ENCODE measurements at regions not wholly inside any gene's neighbourhood (a gene's known extent, or its start where the extent isn't known, plus 50 kb on each side); places are given as distances from the start of the nearest gene placed in this dataset.

DNA sequence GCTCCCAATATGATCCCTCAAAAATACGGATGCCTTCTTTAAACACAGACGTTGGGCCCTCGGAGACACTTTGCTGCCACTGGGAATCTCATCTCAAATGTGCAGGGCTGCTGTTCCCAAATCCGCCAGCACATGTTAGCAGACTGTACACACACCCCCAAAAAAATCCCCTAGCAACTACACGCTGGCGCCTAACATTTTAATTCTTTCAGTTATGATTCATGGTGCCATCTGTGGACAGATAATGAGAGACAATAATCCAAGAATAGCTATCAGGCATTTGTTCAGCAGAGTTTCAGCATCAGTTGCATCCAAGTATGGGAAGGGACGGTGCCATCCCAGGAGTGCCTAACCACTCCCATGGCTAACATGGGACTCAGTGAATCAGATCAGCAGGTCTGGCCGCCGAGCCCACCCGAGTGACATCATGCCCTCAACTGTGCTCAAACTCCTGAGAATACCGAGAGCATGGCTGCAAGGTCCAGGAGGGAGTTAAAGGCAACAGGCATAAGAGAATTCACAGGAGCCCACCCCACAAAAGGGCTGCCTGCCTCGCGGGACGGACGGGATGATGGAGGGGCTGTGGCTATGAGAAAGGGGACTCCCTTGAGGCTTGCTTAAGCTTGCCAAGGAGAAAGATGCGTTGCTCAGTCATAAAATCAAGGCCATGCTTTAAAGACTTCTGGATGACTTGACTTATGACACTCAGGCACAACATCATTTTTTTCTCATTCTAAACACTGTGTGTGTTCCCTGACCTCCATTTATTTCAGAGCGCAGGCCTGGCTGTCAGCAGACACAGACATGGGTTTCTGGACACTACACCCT lies 337.0 kb downstream of the SHANK2 start:
- no peaks in the 10 kb centered on the region for H3K9me3 ChIP-seq (ENCODE audit: control insufficient read depth, low read length)
- H3K4me3 ChIP-seq (ENCODE audit: low read length): no peak overlapping the region
- no peaks in the 10 kb centered on the region for H3K36me3 ChIP-seq (ENCODE audit: control insufficient read depth, insufficient read depth, low read length)
- H3K4me1 ChIP-seq (ENCODE audit: control insufficient read depth, insufficient read depth, low read length): peaks cover 10% of the 10 kb centered on the region
- no peak overlapping the region for H3K9ac ChIP-seq (ENCODE audit: low read length)
- H3K27me3 ChIP-seq (ENCODE audit: control insufficient read depth, insufficient read depth, low read length): no peaks in the 10 kb centered on the region

DNA sequence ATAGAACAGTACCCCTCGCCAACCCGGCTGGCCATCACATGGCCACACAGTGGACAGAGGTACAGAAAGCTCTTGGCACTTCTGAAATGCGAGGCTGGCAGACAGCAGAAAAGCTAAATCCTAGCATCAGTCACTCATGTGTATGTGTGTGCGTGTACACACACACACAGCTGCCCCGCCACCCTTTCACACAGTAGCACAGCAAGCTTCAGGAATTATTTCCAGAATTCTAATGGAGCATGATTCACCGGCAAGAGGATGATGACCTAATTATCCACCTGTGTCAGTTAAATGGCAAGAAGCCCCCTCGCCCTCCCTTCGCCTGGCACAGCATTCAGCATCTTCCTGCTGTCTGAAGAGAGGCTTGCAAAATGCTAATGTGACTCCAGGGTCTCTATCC lies 336.0 kb downstream of the SHANK2 start:
- H3K36me3 ChIP-seq (ENCODE audit: control insufficient read depth, insufficient read depth, low read length): no peaks in the 10 kb centered on the region
- no peak overlapping the region for H3K9ac ChIP-seq (ENCODE audit: low read length)
- no peak overlapping the region for H3K4me3 ChIP-seq (ENCODE audit: low read length)
- H3K4me1 ChIP-seq (ENCODE audit: control insufficient read depth, insufficient read depth, low read length): peaks cover 10% of the 10 kb centered on the region
- no peaks in the 10 kb centered on the region for H3K27me3 ChIP-seq (ENCODE audit: control insufficient read depth, insufficient read depth, low read length)
- H3K9me3 ChIP-seq (ENCODE audit: control insufficient read depth, low read length): peaks cover 4% of the 10 kb centered on the region

DNA sequence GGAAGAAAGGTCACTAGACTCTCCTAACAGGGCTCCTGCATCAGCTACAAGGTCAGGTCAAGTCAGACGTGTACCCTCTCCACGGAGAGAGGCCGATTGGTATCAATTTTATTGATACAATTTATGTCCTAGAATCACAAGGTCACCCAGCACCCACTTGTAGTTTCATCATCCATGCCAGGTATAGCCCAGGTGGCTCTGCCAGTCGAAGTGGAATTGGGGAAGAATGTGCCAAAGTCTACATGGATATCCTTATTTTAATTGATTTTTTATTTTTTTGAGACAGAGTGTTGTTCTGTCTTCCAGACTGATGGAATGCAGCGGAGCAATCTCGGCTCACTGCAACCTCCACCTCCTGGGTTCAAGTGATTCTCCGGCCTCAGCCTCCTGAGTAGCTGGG lies 334.1 kb downstream of the SHANK2 start:
- H3K4me3 ChIP-seq (ENCODE audit: low read length): no peak overlapping the region
- no peaks in the 10 kb centered on the region for H3K36me3 ChIP-seq (ENCODE audit: control insufficient read depth, insufficient read depth, low read length)
- peaks cover 10% of the 10 kb centered on the region for H3K4me1 ChIP-seq (ENCODE audit: control insufficient read depth, insufficient read depth, low read length)
- H3K9ac ChIP-seq (ENCODE audit: low read length): no peak overlapping the region
- H3K27me3 ChIP-seq (ENCODE audit: control insufficient read depth, insufficient read depth, low read length): no peaks in the 10 kb centered on the region
- peaks cover 9% of the 10 kb centered on the region for H3K9me3 ChIP-seq (ENCODE audit: control insufficient read depth, low read length)

DNA sequence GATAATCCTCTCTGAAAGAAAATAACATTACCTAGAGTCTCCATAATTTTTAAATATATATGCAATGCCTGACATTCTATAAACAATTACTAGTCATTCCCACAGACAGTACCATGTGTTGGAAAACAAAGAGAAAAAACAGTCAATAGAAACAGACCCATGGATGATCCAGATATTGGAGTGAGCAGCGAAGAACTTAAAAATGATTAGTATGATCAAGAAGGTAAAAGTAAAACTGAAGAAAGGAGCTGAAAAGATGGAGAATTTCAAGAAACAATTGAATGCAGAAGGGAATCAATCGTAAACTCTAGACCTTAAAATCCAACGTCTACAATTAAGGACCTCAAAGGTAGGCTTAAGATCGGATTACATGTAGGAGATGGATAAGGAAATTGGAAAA lies 330.6 kb downstream of the SHANK2 start:
- Histone ChIP-seq H3K36me3 (ENCODE audit: control insufficient read depth, insufficient read depth, low read length) (no peaks in the 10 kb centered on the region), H3K4me3 (ENCODE audit: low read length) (no peak overlapping the region), H3K27me3 (ENCODE audit: control insufficient read depth, insufficient read depth, low read length) (no peaks in the 10 kb centered on the region), H3K9me3 (ENCODE audit: control insufficient read depth, low read length) (peaks cover 9% of the 10 kb centered on the region), H3K9ac (ENCODE audit: low read length) (no peak overlapping the region), H3K4me1 (ENCODE audit: control insufficient read depth, insufficient read depth, low read length) (no peaks in the 10 kb centered on the region)

DNA sequence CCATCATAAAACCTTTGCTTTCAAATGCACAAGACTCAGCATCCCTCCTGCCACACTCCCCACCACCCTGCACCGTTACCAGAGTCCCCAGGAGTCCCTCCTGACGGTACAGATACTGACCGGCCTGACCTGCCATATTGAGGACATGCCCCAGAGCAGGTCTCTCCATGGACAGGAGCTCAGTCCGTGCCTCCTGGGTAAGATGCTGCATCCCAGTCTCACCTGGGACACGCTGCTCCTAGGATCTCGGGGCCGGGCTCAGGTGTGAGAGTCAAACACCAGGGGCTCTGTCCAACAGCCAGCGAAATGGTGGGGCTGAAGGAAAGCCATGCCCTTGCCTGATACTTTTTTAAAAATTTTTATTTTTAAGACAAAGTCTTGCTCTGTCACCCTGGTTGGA lies 328.3 kb downstream of the SHANK2 start:
- no peaks in the 10 kb centered on the region for H3K4me1 ChIP-seq (ENCODE audit: control insufficient read depth, insufficient read depth, low read length)
- no peak overlapping the region for H3K9ac ChIP-seq (ENCODE audit: low read length)
- no peaks in the 10 kb centered on the region for H3K36me3 ChIP-seq (ENCODE audit: control insufficient read depth, insufficient read depth, low read length)
- no peaks in the 10 kb centered on the region for H3K27me3 ChIP-seq (ENCODE audit: control insufficient read depth, insufficient read depth, low read length)
- H3K4me3 ChIP-seq (ENCODE audit: low read length): no peak overlapping the region
- peaks cover 9% of the 10 kb centered on the region for H3K9me3 ChIP-seq (ENCODE audit: control insufficient read depth, low read length)

DNA sequence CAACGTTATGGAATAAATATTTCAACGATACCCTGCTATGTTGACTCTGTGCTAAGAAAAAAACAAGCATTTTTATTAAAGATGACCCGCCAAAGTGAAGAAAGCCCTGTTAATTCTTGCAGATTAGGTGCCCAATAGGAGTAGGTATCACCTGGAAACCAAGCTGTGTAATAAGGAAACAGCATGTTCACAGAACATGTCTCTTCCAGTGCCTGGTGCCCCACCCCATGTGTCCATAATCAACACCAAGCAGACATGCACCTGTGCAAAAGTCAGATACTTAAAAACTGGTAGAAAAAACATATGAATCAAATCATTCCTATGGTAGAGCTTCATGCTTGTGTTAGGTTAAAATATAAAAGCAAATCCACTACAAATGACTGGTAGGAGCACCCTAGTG lies 327.1 kb downstream of the SHANK2 start:
- Histone ChIP-seq H3K9me3 (ENCODE audit: control insufficient read depth, low read length) (peaks cover 9% of the 10 kb centered on the region), H3K36me3 (ENCODE audit: control insufficient read depth, insufficient read depth, low read length) (no peaks in the 10 kb centered on the region), H3K4me1 (ENCODE audit: control insufficient read depth, insufficient read depth, low read length) (no peaks in the 10 kb centered on the region)

DNA sequence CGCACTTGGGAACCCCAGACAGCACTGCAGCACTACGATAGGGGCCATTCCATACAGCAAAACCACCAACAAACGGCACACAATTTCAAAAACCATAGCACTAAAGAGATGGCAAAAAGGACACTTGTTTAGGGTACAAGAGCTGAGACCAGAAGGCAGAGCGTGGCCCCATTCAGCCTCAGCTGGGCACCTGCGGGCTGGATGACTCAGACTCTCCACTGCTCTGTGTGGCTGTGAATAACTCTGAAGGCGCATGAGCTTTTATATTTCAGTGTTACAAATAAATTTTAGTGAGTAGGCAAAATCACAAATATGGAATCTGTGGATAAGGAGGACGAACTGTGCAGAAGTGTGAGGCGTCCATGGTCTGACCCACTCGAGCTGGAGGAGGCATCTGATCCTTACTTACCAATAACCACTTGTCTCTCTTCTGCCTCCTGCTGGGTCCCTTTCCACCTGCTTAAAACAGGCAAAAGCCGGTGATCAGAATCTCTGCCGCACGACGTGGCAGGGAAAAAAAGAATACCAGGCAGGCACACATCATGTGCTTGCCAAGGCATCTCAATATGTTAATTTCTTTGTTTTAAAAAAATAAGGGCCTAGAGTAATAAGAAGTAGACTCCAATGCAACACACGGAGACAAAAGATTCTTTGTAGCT lies 325.7 kb downstream of the SHANK2 start:
- no peak overlapping the region for H3K4me3 ChIP-seq (ENCODE audit: low read length)
- H3K27me3 ChIP-seq (ENCODE audit: control insufficient read depth, insufficient read depth, low read length): no peaks in the 10 kb centered on the region
- no peak overlapping the region for H3K9ac ChIP-seq (ENCODE audit: low read length)

More for the DNA sequence above, 327.1 kb downstream of the SHANK2 start:
- Histone ChIP-seq H3K9ac (ENCODE audit: low read length) (no peak overlapping the region), H3K27me3 (ENCODE audit: control insufficient read depth, insufficient read depth, low read length) (no peaks in the 10 kb centered on the region), H3K4me3 (ENCODE audit: low read length) (no peak overlapping the region)

DNA sequence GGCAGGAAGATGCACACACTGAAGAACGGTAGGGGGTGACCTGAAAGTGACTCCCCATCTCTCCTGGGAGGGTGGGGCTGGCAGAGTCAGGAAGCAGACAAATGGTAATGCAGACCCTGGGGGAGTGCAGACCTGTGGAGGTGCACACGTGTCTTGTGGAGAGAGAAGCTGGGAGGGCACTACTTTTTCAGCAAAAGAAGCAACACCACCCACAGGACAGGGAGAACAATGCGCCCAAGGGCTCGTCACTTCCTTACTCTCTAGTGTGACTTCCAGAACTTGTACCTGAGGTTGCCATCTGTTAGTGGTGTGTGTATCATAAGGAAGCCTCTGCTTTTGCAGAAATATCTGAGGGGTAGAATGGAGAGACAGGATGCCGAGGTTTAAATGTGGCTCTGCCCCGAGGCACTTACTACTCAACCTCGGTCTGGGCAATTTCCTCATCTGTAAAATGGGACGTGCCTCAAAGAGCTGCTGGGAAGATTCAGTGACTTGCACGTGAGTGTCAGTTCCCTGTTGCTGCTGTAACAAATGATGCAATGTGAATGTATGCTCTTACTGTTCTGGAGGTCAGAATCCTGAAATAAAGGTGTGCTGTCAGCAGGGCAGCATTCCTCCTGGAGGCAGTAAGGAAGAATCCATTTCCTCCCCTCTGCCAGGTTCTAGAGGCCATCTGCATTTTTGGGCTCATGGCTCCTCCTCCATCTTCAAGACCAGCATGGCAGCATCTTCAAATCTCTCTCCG lies 323.4 kb downstream of the SHANK2 start:
- no peaks in the 10 kb centered on the region for H3K9me3 ChIP-seq (ENCODE audit: control insufficient read depth, low read length)
- H3K36me3 ChIP-seq (ENCODE audit: control insufficient read depth, insufficient read depth, low read length): no peaks in the 10 kb centered on the region
- no peak overlapping the region for H3K4me3 ChIP-seq (ENCODE audit: low read length)
- H3K9ac ChIP-seq (ENCODE audit: low read length): no peak overlapping the region
- no peaks in the 10 kb centered on the region for H3K4me1 ChIP-seq (ENCODE audit: control insufficient read depth, insufficient read depth, low read length)
- no peaks in the 10 kb centered on the region for H3K27me3 ChIP-seq (ENCODE audit: control insufficient read depth, insufficient read depth, low read length)

More for the DNA sequence above, 325.7 kb downstream of the SHANK2 start:
- H3K4me1 ChIP-seq (ENCODE audit: control insufficient read depth, insufficient read depth, low read length): no peaks in the 10 kb centered on the region
- no peaks in the 10 kb centered on the region for H3K36me3 ChIP-seq (ENCODE audit: control insufficient read depth, insufficient read depth, low read length)
- H3K9me3 ChIP-seq (ENCODE audit: control insufficient read depth, low read length): peaks cover 1% of the 10 kb centered on the region

DNA sequence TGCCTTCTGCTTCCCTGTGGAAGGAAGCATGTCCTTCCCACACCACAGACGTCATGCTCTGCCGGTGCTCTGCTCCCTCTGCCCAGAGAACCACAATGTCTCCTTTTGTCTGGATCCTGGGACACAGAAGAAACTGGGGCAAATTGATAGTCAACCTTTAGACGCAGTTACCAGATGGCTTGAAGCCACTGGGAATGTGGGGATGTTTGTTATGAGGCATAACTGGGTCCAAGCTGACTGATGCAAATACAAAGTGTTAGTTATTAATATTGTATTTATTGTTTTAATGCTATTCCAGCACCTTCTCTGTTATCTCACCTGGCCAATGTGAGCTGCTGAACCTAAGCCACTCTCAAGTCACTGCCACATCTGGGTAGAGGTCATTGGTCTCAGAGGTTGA lies 322.2 kb downstream of the SHANK2 start:
- Histone ChIP-seq H3K36me3 (ENCODE audit: control insufficient read depth, insufficient read depth, low read length) (no peaks in the 10 kb centered on the region), H3K9ac (ENCODE audit: low read length) (no peak overlapping the region), H3K27me3 (ENCODE audit: control insufficient read depth, insufficient read depth, low read length) (no peaks in the 10 kb centered on the region), H3K4me3 (ENCODE audit: low read length) (no peak overlapping the region), H3K9me3 (ENCODE audit: control insufficient read depth, low read length) (no peaks in the 10 kb centered on the region), H3K4me1 (ENCODE audit: control insufficient read depth, insufficient read depth, low read length) (no peaks in the 10 kb centered on the region)

DNA sequence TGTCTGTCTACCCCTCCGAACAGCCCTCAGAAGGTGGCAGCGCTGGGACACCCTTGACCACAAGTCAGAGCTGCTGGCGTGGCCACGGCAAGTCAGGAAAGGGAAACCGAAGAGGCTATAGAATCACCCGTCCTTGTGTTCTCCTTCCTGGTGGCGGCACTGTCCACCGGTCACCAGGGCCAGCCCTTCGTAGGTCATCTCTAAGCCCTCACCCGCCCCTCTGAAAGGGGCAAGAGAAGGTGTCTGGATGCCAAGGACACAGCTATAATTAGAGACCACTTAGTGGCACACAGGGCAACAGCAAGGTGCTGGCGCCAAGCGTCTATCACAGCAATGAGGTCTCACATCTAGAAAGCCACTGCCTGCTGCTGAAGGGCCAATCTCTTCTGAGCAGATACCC lies 320.9 kb downstream of the SHANK2 start:
- H3K27me3 ChIP-seq (ENCODE audit: control insufficient read depth, insufficient read depth, low read length): no peaks in the 10 kb centered on the region
- no peak overlapping the region for H3K9ac ChIP-seq (ENCODE audit: low read length)
- no peaks in the 10 kb centered on the region for H3K36me3 ChIP-seq (ENCODE audit: control insufficient read depth, insufficient read depth, low read length)
- no peaks in the 10 kb centered on the region for H3K4me1 ChIP-seq (ENCODE audit: control insufficient read depth, insufficient read depth, low read length)
- no peaks in the 10 kb centered on the region for H3K9me3 ChIP-seq (ENCODE audit: control insufficient read depth, low read length)
- no peak overlapping the region for H3K4me3 ChIP-seq (ENCODE audit: low read length)

DNA sequence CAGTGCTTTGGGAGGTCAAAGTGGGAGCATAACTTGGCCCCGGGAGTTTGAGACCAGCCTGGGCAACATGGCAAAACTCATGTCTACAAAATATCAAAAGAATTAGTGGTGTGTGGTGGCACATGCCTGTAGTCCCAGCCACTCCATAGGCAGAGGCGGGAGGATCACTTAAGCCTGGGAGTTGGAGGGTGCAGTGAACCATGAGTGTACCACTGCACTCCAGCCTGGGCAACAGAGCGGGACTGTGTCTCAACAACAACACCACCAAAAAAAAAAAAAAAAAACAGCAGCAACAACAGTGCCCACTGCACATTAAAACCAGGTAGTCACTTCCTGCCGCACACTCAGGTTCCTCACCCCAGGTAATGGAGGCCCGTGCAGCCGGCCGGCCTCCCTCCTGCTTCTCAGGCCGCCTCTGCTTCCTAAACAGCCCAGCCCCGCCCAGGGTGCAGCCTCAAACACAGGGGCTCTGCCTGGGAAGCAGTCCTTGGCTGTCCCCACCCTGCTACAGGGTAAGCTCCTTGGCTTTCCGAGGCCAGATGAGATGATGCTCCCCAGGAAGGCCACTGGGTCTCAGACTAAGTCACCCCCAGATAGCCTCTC lies 318.3 kb downstream of the SHANK2 start:
- H3K4me3 ChIP-seq (ENCODE audit: low read length): no peak overlapping the region
- H3K27me3 ChIP-seq (ENCODE audit: control insufficient read depth, insufficient read depth, low read length): no peaks in the 10 kb centered on the region
- H3K4me1 ChIP-seq (ENCODE audit: control insufficient read depth, insufficient read depth, low read length): no peaks in the 10 kb centered on the region
- H3K9ac ChIP-seq (ENCODE audit: low read length): no peak overlapping the region
- H3K9me3 ChIP-seq (ENCODE audit: control insufficient read depth, low read length): no peaks in the 10 kb centered on the region
- H3K36me3 ChIP-seq (ENCODE audit: control insufficient read depth, insufficient read depth, low read length): no peaks in the 10 kb centered on the region

All from mucosa of stomach (tissue), 1 donor.